NCI-H2196 (cell line): ENCODE measurements at regions not wholly inside any gene's neighbourhood (a gene's known extent, or its start where the extent isn't known, plus 50 kb on each side); places are given as distances from the start of the nearest gene placed in this dataset.

Source experiments
- DNase-seq: peaks from one replicate; lab custom pipeline; 2025; ENCODE audit not compliant: unreplicated experiment; lab: John Stamatoyannopoulos, UW

DNA sequence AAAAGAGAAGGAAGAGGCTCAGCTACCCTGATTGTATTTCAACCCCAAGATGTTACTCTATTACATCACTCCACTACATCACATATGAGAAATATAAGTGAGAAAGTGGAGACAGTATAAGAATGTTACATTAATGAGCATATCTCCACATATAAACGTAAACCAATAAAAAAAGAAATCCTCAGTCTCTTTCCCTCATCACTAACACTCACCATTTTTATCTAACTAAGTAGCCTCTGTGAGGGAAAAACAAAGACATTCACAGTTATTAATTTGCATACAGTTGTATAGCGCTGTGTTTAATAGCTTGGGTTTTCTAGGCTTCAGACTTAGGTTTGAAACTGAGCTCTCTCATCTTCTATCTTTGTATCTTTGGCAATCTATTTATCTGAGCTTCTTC is 489.1 kb upstream of the LRRTM4 start:
- DNase-seq: no peak

GRCh38 chr2:78020491-78020890 is 498.3 kb upstream of the LRRTM4 start:
- no peak for DNase-seq

- no peak for DNase-seq
Measured at GRCh38 chr2:78023356-78023755, 501.2 kb upstream of the LRRTM4 start.

- no peak for DNase-seq
Measured at GRCh38 chr2:78024996-78025395, 502.8 kb upstream of the LRRTM4 start.

DNA sequence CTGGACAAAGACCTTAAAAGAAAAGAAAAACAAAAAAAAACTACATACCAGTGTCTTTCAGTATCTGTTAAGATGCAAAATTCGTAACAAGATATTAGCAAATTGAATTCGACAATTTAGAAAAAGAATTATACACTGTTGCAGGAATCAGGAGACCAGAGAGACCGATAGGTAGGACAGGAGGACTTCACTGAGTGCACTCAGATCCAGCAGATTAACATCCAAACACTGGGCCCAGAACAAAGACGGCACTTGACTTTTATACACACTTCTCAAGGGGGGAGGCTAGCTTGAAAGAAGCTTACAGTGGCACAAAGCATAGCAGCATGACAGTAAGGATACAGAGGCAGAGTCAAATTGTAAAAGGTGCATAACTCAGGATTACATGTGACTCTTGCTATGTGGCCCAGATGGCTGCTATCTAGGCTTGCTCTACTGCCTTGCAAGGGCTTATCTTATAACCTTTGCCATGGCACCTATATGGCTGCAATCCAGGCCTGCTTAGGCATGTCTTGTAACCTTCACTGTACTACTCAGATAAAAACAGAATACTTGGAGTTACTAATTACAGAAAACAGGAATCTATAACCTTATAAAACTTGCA is 507.3 kb upstream of the LRRTM4 start:
- DNase-seq: no peak

GRCh38 chr2:78034706-78035105 is 512.5 kb upstream of the LRRTM4 start:
- DNase-seq: no peak

- DNase-seq: no peak
Measured at GRCh38 chr2:78035804-78036203, 513.6 kb upstream of the LRRTM4 start.

DNA sequence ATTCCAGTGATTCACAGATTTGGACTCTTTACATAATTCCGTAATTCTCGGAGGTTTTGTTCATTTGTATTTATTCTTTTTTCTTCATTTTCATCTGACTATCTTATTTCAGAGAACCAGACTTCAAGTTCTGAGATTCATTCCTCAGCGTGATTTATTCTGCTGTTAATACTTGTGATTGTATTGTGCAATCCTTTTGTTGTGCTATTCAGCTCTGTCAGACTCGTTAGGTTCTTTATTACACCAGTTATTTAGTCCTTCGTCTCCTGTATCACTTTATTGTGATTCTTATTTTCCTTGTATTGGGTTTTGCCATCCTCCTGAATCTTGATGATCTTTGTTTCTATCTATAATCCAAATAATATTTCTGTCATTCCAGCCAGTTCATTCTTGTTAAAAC is 529.3 kb upstream of the LRRTM4 start:
- DNase-seq: no peak

- DNase-seq: no peak
Measured at GRCh38 chr2:78056976-78057375, 534.8 kb upstream of the LRRTM4 start.

- DNase-seq: no peak
Measured at GRCh38 chr2:78061301-78061700, 539.1 kb upstream of the LRRTM4 start.

DNA sequence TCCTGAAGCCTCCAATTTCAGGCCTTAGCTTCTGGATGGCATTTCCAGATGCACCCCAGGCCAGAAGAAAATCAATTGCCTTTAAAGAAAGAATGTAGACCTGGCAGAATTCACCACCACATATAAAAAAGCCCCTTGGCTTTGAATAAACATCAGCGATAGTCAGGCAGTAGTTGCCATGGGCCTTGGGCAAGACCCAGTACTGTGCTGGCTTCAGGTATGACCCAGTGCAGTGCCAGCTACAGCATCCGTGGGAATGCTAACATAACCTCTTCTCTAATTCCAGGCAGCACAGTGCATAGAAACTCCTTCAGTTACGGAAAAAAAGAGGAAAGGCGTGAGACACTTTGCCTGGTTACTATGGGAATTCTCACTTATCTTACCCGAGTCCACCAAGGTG is 539.6 kb upstream of the LRRTM4 start:
- no peak for DNase-seq

- DNase-seq: no peak
Measured at GRCh38 chr2:78063246-78064020, 541.3 kb upstream of the LRRTM4 start.

DNA sequence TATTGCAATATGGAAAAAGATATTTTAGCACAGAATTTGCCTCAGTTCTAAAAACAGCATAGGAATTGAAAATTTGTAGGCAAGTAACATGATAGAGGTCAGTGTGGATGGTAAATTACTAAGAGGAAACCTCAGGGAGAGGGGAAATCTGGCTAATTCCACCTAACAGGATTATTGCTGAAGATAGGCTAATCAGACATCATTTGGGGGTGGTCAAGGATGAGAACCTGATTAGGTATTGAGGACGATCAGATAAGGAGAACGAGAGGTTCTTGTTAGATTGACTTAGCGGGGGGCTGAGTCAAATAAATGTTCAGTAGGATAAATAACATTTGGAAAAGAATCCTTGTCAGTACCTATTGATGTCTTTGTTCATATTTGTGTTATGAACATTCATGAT is 543.2 kb upstream of the LRRTM4 start:
- DNase-seq: no peak

GRCh38 chr2:78068808-78069207 is 546.6 kb upstream of the LRRTM4 start:
- no peak for DNase-seq

GRCh38 chr2:78070693-78071092 is 548.5 kb upstream of the LRRTM4 start:
- DNase-seq: no peak

DNA sequence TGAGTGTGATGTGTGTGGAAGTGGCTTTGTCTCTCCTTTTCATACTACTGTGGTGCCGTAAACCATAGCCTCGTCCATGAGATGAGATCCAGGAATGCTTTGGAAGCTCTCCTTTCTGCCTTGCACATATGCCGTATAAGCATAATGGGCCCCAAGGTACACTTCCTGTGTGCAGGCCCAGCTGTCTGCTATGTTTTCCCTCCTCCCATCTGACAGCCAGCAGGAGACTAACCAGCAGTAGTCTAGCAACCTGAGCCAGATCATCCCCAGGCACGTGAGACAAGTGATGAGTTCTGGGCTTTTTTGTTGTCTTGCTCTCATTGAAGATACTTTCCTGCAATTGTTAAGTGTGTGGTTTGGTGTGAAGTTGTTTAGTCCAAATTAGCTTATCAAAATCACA is 555.5 kb upstream of the LRRTM4 start:
- DNase-seq: no peak

DNA sequence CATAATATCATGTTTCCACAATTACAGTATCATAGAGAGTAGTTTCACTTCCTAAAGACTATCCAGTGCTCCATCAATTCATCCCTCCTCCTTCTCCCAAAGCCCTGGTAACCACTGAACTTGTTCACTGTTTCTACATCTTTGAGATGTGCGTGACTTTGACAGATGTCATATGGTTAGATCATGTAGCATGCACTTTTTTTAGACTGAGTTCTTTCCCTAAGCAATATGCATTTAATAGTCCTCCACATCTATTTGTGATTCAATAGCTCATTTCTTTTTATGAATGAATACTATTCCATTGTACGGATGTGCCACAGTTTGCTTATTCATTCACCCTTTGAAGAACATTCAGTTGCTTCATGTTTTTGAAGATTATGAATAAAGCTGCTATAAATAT is 560.4 kb upstream of the LRRTM4 start:
- no peak for DNase-seq

DNA sequence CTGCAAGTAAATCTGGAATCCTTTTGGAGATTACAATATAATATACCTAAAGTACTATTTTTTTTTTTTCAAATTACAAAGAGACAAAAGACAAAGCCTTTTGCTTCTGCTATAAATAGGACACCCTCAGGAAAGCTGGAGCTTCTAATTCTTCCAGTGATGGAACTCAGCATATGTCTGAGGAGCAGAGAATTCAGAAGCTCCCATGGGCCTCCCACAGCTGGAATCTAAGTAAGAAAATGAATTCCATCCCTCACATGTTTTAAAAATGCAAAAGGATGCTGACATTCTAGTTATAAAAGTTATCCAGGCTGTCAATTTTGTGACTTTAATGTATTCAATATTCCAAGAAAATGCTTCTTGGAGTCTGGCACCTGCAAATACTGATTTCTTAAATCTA is 571.3 kb upstream of the LRRTM4 start:
- DNase-seq: no peak

- DNase-seq: no peak
Measured at GRCh38 chr2:78109272-78109671, 587.1 kb upstream of the LRRTM4 start.

DNA sequence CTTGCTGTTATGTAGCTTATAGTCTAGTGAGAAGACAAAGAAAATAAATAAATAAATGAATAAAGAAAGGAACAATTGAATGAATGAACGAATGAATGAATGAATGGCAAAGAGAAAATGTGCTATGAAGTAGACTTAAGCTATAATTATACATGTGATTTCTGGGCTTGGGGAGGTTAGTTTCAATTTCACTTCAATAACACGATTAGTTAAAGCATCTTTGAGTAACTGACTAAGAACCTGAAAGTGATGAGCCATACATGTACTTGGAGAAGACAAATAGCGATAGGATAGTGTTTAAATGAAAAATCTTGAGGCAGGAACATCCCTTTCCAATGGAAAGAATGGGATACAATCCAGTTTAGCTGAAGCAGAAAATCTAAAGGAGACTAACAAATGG is 593.1 kb upstream of the LRRTM4 start:
- no peak for DNase-seq

- no peak for DNase-seq
Measured at GRCh38 chr2:78118037-78118436, 595.9 kb upstream of the LRRTM4 start.

DNA sequence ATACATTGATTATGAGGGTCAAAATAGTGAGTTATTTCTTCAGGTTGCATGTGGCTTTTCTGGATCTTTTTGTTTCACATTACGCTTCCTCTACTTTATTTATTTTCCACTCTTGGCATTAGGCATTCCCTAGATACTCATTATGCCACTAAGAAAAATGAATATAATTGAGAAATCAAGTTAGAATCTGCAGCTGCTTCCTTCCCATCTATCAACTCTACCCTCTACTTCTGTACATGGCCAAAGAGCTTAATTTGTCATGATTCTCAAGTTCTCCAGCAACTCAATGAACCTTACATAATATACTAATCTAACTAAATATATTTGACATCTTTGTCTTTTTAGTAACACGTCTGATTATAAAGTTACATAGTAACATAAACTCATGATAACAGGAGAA is 598.1 kb upstream of the LRRTM4 start:
- no peak for DNase-seq

DNA sequence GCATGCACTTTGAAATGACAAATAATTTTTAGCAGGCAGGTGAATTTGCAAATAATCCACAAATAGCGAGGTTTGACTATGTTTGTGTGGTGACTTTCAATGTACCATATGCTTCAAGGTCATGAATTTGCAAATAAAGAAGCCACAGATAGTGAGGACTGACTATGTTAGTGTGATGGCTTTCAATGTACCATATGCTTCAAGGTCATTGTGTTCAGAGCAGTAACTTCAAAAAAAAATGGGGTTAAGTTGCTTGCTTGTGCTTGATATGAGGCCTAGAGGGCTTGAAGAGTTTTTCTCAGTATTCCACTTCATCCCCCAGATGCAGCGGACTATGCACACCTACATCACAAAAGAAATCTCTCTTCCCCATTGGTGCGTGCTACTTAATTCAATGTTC is 602.9 kb upstream of the LRRTM4 start:
- DNase-seq: no peak
